ENCODE measurements at regions not wholly inside any gene's neighbourhood (a gene's known extent, or its start where the extent isn't known, plus 50 kb on each side); places are given as distances from the start of the nearest gene placed in this dataset.

DNA sequence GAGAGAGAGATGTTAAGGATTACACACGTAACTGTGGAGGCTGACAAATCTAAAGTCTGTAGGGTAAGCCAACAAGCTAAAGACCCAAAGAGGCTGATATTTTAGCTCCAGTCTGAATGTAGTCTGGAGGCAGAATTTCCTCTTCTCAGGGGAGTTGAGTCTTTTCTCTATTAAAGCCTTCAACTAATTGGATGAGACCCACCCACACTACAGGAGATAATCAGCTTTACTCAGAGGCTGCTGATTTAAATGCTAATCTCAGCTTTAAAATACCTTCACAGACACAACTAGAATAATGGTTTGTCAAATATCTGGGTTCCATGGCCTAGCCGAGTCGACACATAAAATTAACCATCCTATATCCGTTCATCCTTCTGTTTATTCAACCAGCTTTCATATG is 204.3 kb upstream of the PSMD7 start (continued):
- TF ChIP-seq BCL11A (IDR thresholded peaks at IDR 0.05; ENCODE audit: low read depth in 2 of 2, low read length in 2 of 2) (no peak), EZH2 (IDR thresholded peaks at IDR 0.05; ENCODE audit: low read depth, low read length, severe bottlenecking) (no peak), POLR2AphosphoS5 (IDR thresholded peaks at IDR 0.05; ENCODE audit: low read depth, low read length) (no peak), YY1 (IDR thresholded peaks at IDR 0.05; ENCODE audit: low read depth, low read length) (no peak)

Data from H1 (cell line).